Panc1 (cell line): ENCODE measurements at regions not wholly inside any gene's neighbourhood (a gene's known extent, or its start where the extent isn't known, plus 50 kb on each side); places are given as distances from the start of the nearest gene placed in this dataset.

Source experiments
- ATAC-seq: fragments of 200-7000 bp; cut with Tn5 transposase; 2 replicates; pipeline ENCODE4 v1.9.1; 2020; ENCODE audit warnings: mild to moderate bottlenecking, moderate library complexity
- BruUV-seq: library from RNA; stranded (reverse); fragments of 400-500 nt; replicated peaks from 2 replicates; lab custom pipeline; 2021; lab: Mats Ljungman, UMichigan
- CTCF ChIA-PET: fragments of 300-600 bp; sonication (Branson Sonifier 250); formaldehyde crosslinking; loops from one replicate; lab custom pipeline; 2022; ENCODE audit warnings: antibody characterized with exemption; lab: Charles Lee
- POLR2A ChIA-PET: fragments of 300-600 bp; sonication (Branson Sonifier 250); formaldehyde crosslinking; loops from one replicate; lab custom pipeline; 2022; ENCODE audit warnings: antibody characterized with exemption; lab: Charles Lee
- DNase-seq: peaks from one replicate; pipeline ENCODE4 v3.0.0-alpha.2; 2010; ENCODE audit warnings: low read depth, low spot score
- H3K27ac ChIP-seq: 2 replicates; pipeline ENCODE4 v1.5.1; 2011; ENCODE audit warnings: mild to moderate bottlenecking, low read length, inconsistent platforms
- H3K27me3 ChIP-seq: fragments of 200-500 bp; sonication (Bioruptor generic); 2 replicates; pipeline ENCODE4 v1.6.0; 2014; ENCODE audit warnings: low read length, inconsistent platforms; ENCODE audit not compliant: control insufficient read depth, insufficient read depth
- H3K36me3 ChIP-seq: fragments of 200-500 bp; sonication (Bioruptor generic); 2 replicates; pipeline ENCODE4 v1.5.1; 2014; ENCODE audit warnings: inconsistent platforms, mild to moderate bottlenecking, low read length, moderate library complexity; ENCODE audit not compliant: control insufficient read depth, insufficient read depth
- H3K4me1 ChIP-seq: 2 replicates; pipeline ENCODE4 v1.5.1; 2011; ENCODE audit warnings: inconsistent platforms, mild to moderate bottlenecking, low read length, moderate library complexity; ENCODE audit not compliant: control insufficient read depth, insufficient read depth
- H3K4me3 ChIP-seq, 2 experiments: 2 replicates each; pipeline ENCODE4 v1.5.1; 2011 to 2012; ENCODE audit warnings: low read depth in 2 of 2, low read length in 2 of 2, mild to moderate bottlenecking in 2 of 2, inconsistent platforms in 1 of 2, moderate library complexity in 1 of 2
- H3K9me3 ChIP-seq: fragments of 200-500 bp; sonication (Bioruptor generic); 2 replicates; pipeline ENCODE4 v1.5.1; 2014; ENCODE audit warnings: low read depth, mild to moderate bottlenecking, inconsistent platforms, low read length, moderate library complexity; ENCODE audit not compliant: control insufficient read depth, insufficient read depth
- CTCF ChIP-seq: fragments of 450-650 bp; IDR thresholded peaks from 2 replicates; pipeline ENCODE4 v1.5.1; 2017; ENCODE audit warnings: mild to moderate bottlenecking
- POLR2AphosphoS5 ChIP-seq: IDR thresholded peaks from 2 replicates; pipeline ENCODE4 v1.6.1; 2012; ENCODE audit warnings: mild to moderate bottlenecking, low read depth, low read length, moderate library complexity
- REST ChIP-seq, 2 experiments: IDR thresholded peaks; 2 replicates each; pipeline ENCODE4 v1.6.1; 2011 to 2012; ENCODE audit warnings: low read depth in 2 of 2, control low read depth in 1 of 2, low read length in 1 of 2, mild to moderate bottlenecking in 1 of 2, moderate library complexity in 1 of 2; ENCODE audit not compliant: insufficient read depth in 1 of 2
- SIN3A ChIP-seq: IDR thresholded peaks from 2 replicates; pipeline ENCODE4 v1.6.1; 2012; ENCODE audit warnings: low read depth, mild to moderate bottlenecking, low read length, moderate library complexity, borderline replicate concordance; ENCODE audit not compliant: insufficient read depth
- TCF7L2 ChIP-seq: IDR thresholded peaks from 2 replicates; pipeline ENCODE4 v1.6.1; 2011; ENCODE audit warnings: mild to moderate bottlenecking, low read depth, low read length, inconsistent platforms
- in situ Hi-C: cut with HindIII; loops from 2 replicates; pipeline ENCODE4 v1.10.0; 2016; ENCODE audit warnings: low sequenced_read_pairs, low pct_unique_long_range_greater_than_20kb
- intact Hi-C: fragments of 100-400 bp; cut with micrococcal nuclease; formaldehyde crosslinking; loops from one replicate; pipeline ENCODE4 v1.10.0; 2022; ENCODE audit not compliant: unreplicated experiment

GRCh38 chr15:70264738-70265465 lies 167.2 kb upstream of the TLE3 start:
- no peak for ATAC-seq
- H3K4me1 ChIP-seq, result peaks cover 12% of the 10 kb centered on the region; the same call in 1 of the 2 replicates
- no TSS peak for BruUV-seq
- no peak overlapping the region for H3K27ac ChIP-seq
- in situ Hi-C loops (no loop called here), intact Hi-C loops (no loop called here)
- no peaks in the 10 kb centered on the region for H3K36me3 ChIP-seq
- TF ChIP-seq CTCF, result no peak
- TF ChIP-seq POLR2AphosphoS5, result no peak
- H3K9me3 ChIP-seq, result no peaks in the 10 kb centered on the region
- no peaks in the 10 kb centered on the region for H3K27me3 ChIP-seq
- no peak for DNase-seq
- ChIA-PET CTCF (interaction anchor here (0.5 kb wide), 1 partner anchor 10 kb away, joined by 4 read pairs; no protein-coding TSS in a partner anchor), POLR2A (no interaction called here)
- no peak overlapping the region for H3K4me3 ChIP-seq

GRCh38 chr15:70264014-70264582 lies 166.4 kb upstream of the TLE3 start:
- no peak overlapping the region for H3K27ac ChIP-seq
- no peaks in the 10 kb centered on the region for H3K36me3 ChIP-seq
- no peaks in the 10 kb centered on the region for H3K9me3 ChIP-seq
- no peak for TF ChIP-seq REST (IDR thresholded peaks at IDR 0.05; ENCODE audit: insufficient read depth in 1 of 2, low read depth in 2 of 2, low read length in 1 of 2)
- H3K4me3 ChIP-seq, result no peak overlapping the region
- intact Hi-C loops (no loop called here), in situ Hi-C loops (no loop called here)
- no TSS peak for BruUV-seq
- H3K27me3 ChIP-seq, result no peaks in the 10 kb centered on the region
- ATAC-seq (no peak), DNase-seq (no peak)
- POLR2A ChIA-PET, result no interaction called here
- H3K4me1 ChIP-seq, result peaks cover 4% of the 10 kb centered on the region; the same call in 1 of the 2 replicates
- CTCF ChIA-PET, result interaction anchor here (0.7 kb wide), 1 partner anchor 449 kb away, joined by 5 read pairs; no protein-coding TSS in a partner anchor

- Histone ChIP-seq H3K9me3 (no peaks in the 10 kb centered on the region), H3K4me1 (0 out of 2 replicates have a peak, but pooled peaks cover 7% of the 10 kb centered on the region), H3K27me3 (no peaks in the 10 kb centered on the region), H3K27ac (no peak overlapping the region), H3K4me3 (no peak overlapping the region), H3K36me3 (no peaks in the 10 kb centered on the region)
- BruUV-seq, result no TSS peak
- DNase-seq, result no peak
- no peak for ATAC-seq
- POLR2A ChIA-PET, result no interaction called here
- intact Hi-C loops, result no loop called here
- in situ Hi-C loops, result no loop called here
- TF ChIP-seq REST (IDR thresholded peaks at IDR 0.05; ENCODE audit: insufficient read depth in 1 of 2, low read depth in 2 of 2, low read length in 1 of 2) (no peak), CTCF (no peak), POLR2AphosphoS5 (no peak), SIN3A (no peak), TCF7L2 (no peak)
- CTCF ChIA-PET, result no interaction called here
Measured at GRCh38 chr15:70262591-70263274, 165.0 kb upstream of the TLE3 start.
